Natural killer cell (primary cell): ENCODE measurements at regions not wholly inside any gene's neighbourhood (a gene's known extent, or its start where the extent isn't known, plus 50 kb on each side); places are given as distances from the start of the nearest gene placed in this dataset.

Experiments
- ATAC-seq, 3 donors: fragments of 150-1000 bp in 2 of 3; fragments of 200-7000 bp in 1 of 3; cut with Tn5 transposase; 1 replicate in 1 of 3; 2 replicates in 2 of 3; pipeline ENCODE4 v1.10.0; 2021; ENCODE audit warnings: mild to moderate bottlenecking in 2 of 3, moderate library complexity in 2 of 3
- DNase-seq, 2 donors: peaks; one replicate each; pipeline versions ENCODE4 v3.0.0 to v3.0.0-alpha.2; 2013 to 2021; ENCODE audit warnings: mixed read lengths in 1 of 2
- H3K27ac ChIP-seq: one replicate; pipeline ENCODE4 v1.5.1; 2013; ENCODE audit warnings: mild to moderate bottlenecking, low read length
- H3K27me3 ChIP-seq: one replicate; pipeline ENCODE4 v1.6.1; 2013; ENCODE audit warnings: low read length; ENCODE audit not compliant: control insufficient read depth, insufficient read depth
- H3K36me3 ChIP-seq: one replicate; pipeline ENCODE4 v1.6.1; 2013; ENCODE audit warnings: low read length; ENCODE audit not compliant: control insufficient read depth, insufficient read depth
- H3K4me1 ChIP-seq: one replicate; pipeline ENCODE4 v1.6.1; 2013; ENCODE audit warnings: low read length; ENCODE audit not compliant: control insufficient read depth, insufficient read depth
- H3K4me3 ChIP-seq: one replicate; pipeline ENCODE4 v1.5.1; 2013; ENCODE audit warnings: low read length
- H3K9me3 ChIP-seq: one replicate; pipeline ENCODE4 v1.6.1; 2013; ENCODE audit warnings: low read length; ENCODE audit not compliant: control insufficient read depth, insufficient read depth
- H3K27ac Mint-ChIP-seq, 2 donors: one replicate each; pipeline ENCODE4 v1.8.0; 2022; ENCODE audit warnings: mild to moderate bottlenecking in 2 of 2, mixed read lengths in 2 of 2, moderate library complexity in 1 of 2
- H3K27me3 Mint-ChIP-seq, 2 donors: one replicate each; pipeline ENCODE4 v1.8.0; 2022; ENCODE audit warnings: low read depth in 2 of 2, mixed read lengths in 2 of 2
- H3K36me3 Mint-ChIP-seq: one replicate; pipeline ENCODE4 v1.8.0; 2022; ENCODE audit warnings: mixed read lengths
- H3K4me1 Mint-ChIP-seq, 2 donors: one replicate each; pipeline ENCODE4 v1.8.0; 2022; ENCODE audit warnings: mixed read lengths in 2 of 2
- H3K4me3 Mint-ChIP-seq: one replicate; pipeline ENCODE4 v1.8.0; 2022; ENCODE audit warnings: mild to moderate bottlenecking, moderate library complexity, mixed read lengths
- H3K9me3 Mint-ChIP-seq, 2 donors: one replicate each; pipeline ENCODE4 v1.8.0; 2022; ENCODE audit warnings: mixed read lengths in 2 of 2
- CTCF ChIP-seq: fragments of 200-600 bp; IDR thresholded peaks from one replicate; pipeline ENCODE4 v1.8.0; 2022; ENCODE audit warnings: antibody characterized with exemption
- WGBS: methylation state at CpG from one replicate; pipeline ENCODE4 v1.1.7; 2013; ENCODE audit warnings: missing lambda C conversion rate; ENCODE audit not compliant: insufficient coverage; 5-methylcytosine and 5-hydroxymethylcytosine counted together
- intact Hi-C: fragments of 100-400 bp; cut with micrococcal nuclease; formaldehyde crosslinking; loops from one replicate; pipeline ENCODE4 v1.14.2; 2022

- DNase-seq, result no peak
- Mint-ChIP-seq H3K4me1 (no peaks in the 10 kb centered on the region), H3K9me3 (peaks cover 7 to 8% of the 10 kb centered on the region in 2 donors), H3K27ac (no peak overlapping the region), H3K36me3 (no peaks in the 10 kb centered on the region), H3K4me3 (no peak overlapping the region), H3K27me3 (no peaks in the 10 kb centered on the region)
- no peaks in the 10 kb centered on the region for H3K36me3 ChIP-seq
- TF ChIP-seq CTCF, result no peak
- no peaks in the 10 kb centered on the region for H3K9me3 ChIP-seq
- intact Hi-C loops, result no loop called here
- H3K27ac ChIP-seq, result no peak overlapping the region
- H3K27me3 ChIP-seq, result no peaks in the 10 kb centered on the region
- no peaks in the 10 kb centered on the region for H3K4me1 ChIP-seq
- ATAC-seq, result no peak
- no peak overlapping the region for H3K4me3 ChIP-seq
Observed at GRCh38 chr1:99520121-99520520, 125.8 kb upstream of the PALMD start.

- Histone ChIP-seq H3K4me3 (no peak overlapping the region), H3K9me3 (no peaks in the 10 kb centered on the region), H3K27ac (no peak overlapping the region), H3K4me1 (no peaks in the 10 kb centered on the region), H3K27me3 (no peaks in the 10 kb centered on the region), H3K36me3 (no peaks in the 10 kb centered on the region)
- DNase-seq, result no peak
- H3K9me3 Mint-ChIP-seq, result peaks cover 2 to 3% of the 10 kb centered on the region in 2 donors
- intact Hi-C loops, result no loop called here
- 38% methylated on average over 1 of the region's 1 CpG for WGBS
- H3K27ac Mint-ChIP-seq, result no peak overlapping the region
- H3K27me3 Mint-ChIP-seq, result no peaks in the 10 kb centered on the region
- no peaks in the 10 kb centered on the region for H3K4me1 Mint-ChIP-seq
- H3K4me3 Mint-ChIP-seq, result no peak overlapping the region
- no peak for ATAC-seq
- no peak for TF ChIP-seq CTCF
- no peaks in the 10 kb centered on the region for H3K36me3 Mint-ChIP-seq
Observed at GRCh38 chr1:99525331-99525730, 120.6 kb upstream of the PALMD start.

DNA sequence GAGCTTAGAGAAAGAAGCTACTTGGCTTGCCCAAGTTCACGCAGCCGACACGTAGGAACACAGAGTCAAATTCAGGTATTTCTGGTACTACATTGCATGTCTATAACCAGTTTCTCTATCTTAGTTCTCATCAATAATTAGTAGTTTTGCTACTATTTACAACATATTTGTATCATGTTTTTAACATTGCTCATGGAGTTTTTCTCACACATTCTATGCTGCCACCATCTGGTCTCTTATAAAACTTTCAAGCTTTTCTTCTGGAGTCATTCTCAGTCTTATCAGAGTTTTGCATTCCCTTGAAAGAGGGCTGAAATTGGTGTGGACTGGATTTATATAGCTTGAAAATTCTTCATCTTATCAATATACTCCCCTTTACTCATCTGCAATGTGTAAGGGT lies 118.8 kb upstream of the PALMD start:
- H3K27ac Mint-ChIP-seq, result no peak overlapping the region
- no peaks in the 10 kb centered on the region for H3K4me1 Mint-ChIP-seq
- no peak overlapping the region for H3K27ac ChIP-seq
- no peaks in the 10 kb centered on the region for H3K4me1 ChIP-seq
- H3K4me3 Mint-ChIP-seq, result no peak overlapping the region
- WGBS, result 91% methylated on average over 3 of the region's 3 CpGs
- TF ChIP-seq CTCF, result no peak
- ATAC-seq (no peak), DNase-seq (no peak)
- H3K27me3 ChIP-seq, result no peaks in the 10 kb centered on the region
- no peaks in the 10 kb centered on the region for H3K36me3 Mint-ChIP-seq
- peaks cover 2 to 3% of the 10 kb centered on the region in 2 donors for H3K9me3 Mint-ChIP-seq
- H3K27me3 Mint-ChIP-seq, result no peaks in the 10 kb centered on the region
- intact Hi-C loops, result no loop called here
- H3K9me3 ChIP-seq, result no peaks in the 10 kb centered on the region
- H3K36me3 ChIP-seq, result no peaks in the 10 kb centered on the region
- no peak overlapping the region for H3K4me3 ChIP-seq

GRCh38 chr1:99527545-99527944 lies 118.4 kb upstream of the PALMD start:
- 75% methylated on average over 2 of the region's 3 CpGs for WGBS
- no peak overlapping the region for H3K27ac Mint-ChIP-seq
- no peaks in the 10 kb centered on the region for H3K36me3 ChIP-seq
- DNase-seq, result no peak
- no peak for TF ChIP-seq CTCF
- H3K4me3 Mint-ChIP-seq, result no peak overlapping the region
- H3K4me1 ChIP-seq, result no peaks in the 10 kb centered on the region
- no peaks in the 10 kb centered on the region for H3K36me3 Mint-ChIP-seq
- H3K4me1 Mint-ChIP-seq, result no peaks in the 10 kb centered on the region
- no peak overlapping the region for H3K27ac ChIP-seq
- no peak for ATAC-seq
- H3K9me3 Mint-ChIP-seq, result peaks cover 2 to 3% of the 10 kb centered on the region in 2 donors
- H3K27me3 ChIP-seq, result no peaks in the 10 kb centered on the region
- no peak overlapping the region for H3K4me3 ChIP-seq
- no peaks in the 10 kb centered on the region for H3K27me3 Mint-ChIP-seq
- H3K9me3 ChIP-seq, result no peaks in the 10 kb centered on the region
- intact Hi-C loops, result no loop called here
